ENCODE measurements at regions not wholly inside any gene's neighbourhood (a gene's known extent, or its start where the extent isn't known, plus 50 kb on each side); places are given as distances from the start of the nearest gene placed in this dataset.

- H3K4me3 ChIP-seq (ENCODE audit: low read depth, low read length, poor library complexity, severe bottlenecking), result no peak overlapping the region
- no peak for DNase-seq (ENCODE audit: low spot score)
- peak overlapping the region; percentile 68; the same call in 1 of the 2 replicates for H3K4me2 ChIP-seq (ENCODE audit: low read length)
- no peaks in the 10 kb centered on the region; the same call in 1 of the 2 replicates for H3K36me3 ChIP-seq (ENCODE audit: insufficient read depth, low read length)
- TF ChIP-seq EZH2phosphoT487 (IDR thresholded peaks at IDR 0.05; ENCODE audit: borderline replicate concordance, low read depth, low read length), result no peak
- TF ChIP-seq, protein P1, sequence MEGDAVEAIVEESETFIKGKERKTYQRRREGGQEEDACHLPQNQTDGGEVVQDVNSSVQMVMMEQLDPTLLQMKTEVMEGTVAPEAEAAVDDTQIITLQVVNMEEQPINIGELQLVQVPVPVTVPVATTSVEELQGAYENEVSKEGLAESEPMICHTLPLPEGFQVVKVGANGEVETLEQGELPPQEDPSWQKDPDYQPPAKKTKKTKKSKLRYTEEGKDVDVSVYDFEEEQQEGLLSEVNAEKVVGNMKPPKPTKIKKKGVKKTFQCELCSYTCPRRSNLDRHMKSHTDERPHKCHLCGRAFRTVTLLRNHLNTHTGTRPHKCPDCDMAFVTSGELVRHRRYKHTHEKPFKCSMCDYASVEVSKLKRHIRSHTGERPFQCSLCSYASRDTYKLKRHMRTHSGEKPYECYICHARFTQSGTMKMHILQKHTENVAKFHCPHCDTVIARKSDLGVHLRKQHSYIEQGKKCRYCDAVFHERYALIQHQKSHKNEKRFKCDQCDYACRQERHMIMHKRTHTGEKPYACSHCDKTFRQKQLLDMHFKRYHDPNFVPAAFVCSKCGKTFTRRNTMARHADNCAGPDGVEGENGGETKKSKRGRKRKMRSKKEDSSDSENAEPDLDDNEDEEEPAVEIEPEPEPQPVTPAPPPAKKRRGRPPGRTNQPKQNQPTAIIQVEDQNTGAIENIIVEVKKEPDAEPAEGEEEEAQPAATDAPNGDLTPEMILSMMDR (conservative IDR thresholded peaks at IDR 0.05; ENCODE audit: low read length), result no peak
- no peaks in the 10 kb centered on the region for H3K9me3 ChIP-seq (ENCODE audit: low read length)
- ChIA-PET POLR2A (interaction anchor here (1.0 kb wide), 1 partner anchor 9 kb away, joined by 3 read pairs; no protein-coding TSS in a partner anchor), CTCF (ENCODE audit: unreplicated experiment) (no interaction called here)
- BruUV-seq (replicated peaks), result no TSS peak
- no peaks in the 10 kb centered on the region for H3K9me2 ChIP-seq (ENCODE audit: insufficient read depth, low read length)
- H3K27ac ChIP-seq (ENCODE audit: low read depth, low read length, poor library complexity, severe bottlenecking), result peak overlapping the region; percentile 77
- peaks cover 52% of the 10 kb centered on the region for H3K4me1 ChIP-seq (ENCODE audit: insufficient read depth, low read length, poor library complexity, severe bottlenecking)
- peak overlapping the region; percentile 20; the same call in 1 of the 2 replicates for H2AFZ ChIP-seq (ENCODE audit: low read length)
- H3K79me2 ChIP-seq (ENCODE audit: insufficient read depth, low read depth, low read length), result no peaks in the 10 kb centered on the region
- intact Hi-C loops (cut with micrococcal nuclease; ENCODE audit: unreplicated experiment), result no loop called here
- H4K20me1 ChIP-seq (ENCODE audit: insufficient read depth, low read length), result no peaks in the 10 kb centered on the region
Measured at GRCh38 chr2:136408795-136409194, 290.8 kb upstream of the CXCR4 start.

- intact Hi-C loops (cut with micrococcal nuclease; ENCODE audit: unreplicated experiment), result no loop called here
- peaks cover 59% of the 10 kb centered on the region for H3K4me1 ChIP-seq (ENCODE audit: insufficient read depth, low read length, poor library complexity, severe bottlenecking)
- CTCF ChIA-PET (ENCODE audit: unreplicated experiment), result no interaction called here
Measured at GRCh38 chr2:136407952-136408318, 290.0 kb upstream of the CXCR4 start.

More at GRCh38 chr2:136407952-136408318, 290.0 kb upstream of the CXCR4 start:
- Histone ChIP-seq H3K4me3 (ENCODE audit: low read depth, low read length, poor library complexity, severe bottlenecking) (peak overlapping the region; percentile 17), H2AFZ (ENCODE audit: low read length) (peak overlapping the region; percentile 82), H4K20me1 (ENCODE audit: insufficient read depth, low read length) (no peaks in the 10 kb centered on the region), H3K79me2 (ENCODE audit: insufficient read depth, low read depth, low read length) (no peaks in the 10 kb centered on the region), H3K9me3 (ENCODE audit: low read length) (no peaks in the 10 kb centered on the region), H3K4me2 (ENCODE audit: low read length) (peak overlapping the region; percentile 68), H3K36me3 (ENCODE audit: insufficient read depth, low read length) (no peaks in the 10 kb centered on the region; the same call in 1 of the 2 replicates), H3K27ac (ENCODE audit: low read depth, low read length, poor library complexity, severe bottlenecking) (peak overlapping the region; percentile 77), H3K9me2 (ENCODE audit: insufficient read depth, low read length) (no peaks in the 10 kb centered on the region)
- DNase-seq (ENCODE audit: low spot score), result no peak
- no TSS peak for BruUV-seq (replicated peaks)
- POLR2A ChIA-PET, result interaction anchor here (3.7 kb wide), 1 partner anchor 12 kb away, joined by 48 read pairs; no protein-coding TSS in a partner anchor
- TF ChIP-seq EZH2phosphoT487 (IDR thresholded peaks at IDR 0.05; ENCODE audit: borderline replicate concordance, low read depth, low read length), result no peak
- TF ChIP-seq, protein P1 (conservative IDR thresholded peaks at IDR 0.05; ENCODE audit: low read length), result no peak
